ENCODE measurements at regions not wholly inside any gene's neighbourhood (a gene's known extent, or its start where the extent isn't known, plus 50 kb on each side); places are given as distances from the start of the nearest gene placed in this dataset.

GRCh38 chr13:21833921-21834320, 163.0 kb downstream of the FGF9 start:
- Histone ChIP-seq H3K9me3 (ENCODE audit: control insufficient read depth in 3 of 3, low read length in 3 of 3) (no peaks in the 10 kb centered on the region), H3K4me1 (ENCODE audit: control insufficient read depth in 3 of 3, insufficient read depth in 3 of 3, low read length in 3 of 3) (no peaks in the 10 kb centered on the region), H3K27me3 (ENCODE audit: control insufficient read depth in 3 of 3, insufficient read depth in 3 of 3, low read length in 3 of 3) (no peaks in the 10 kb centered on the region), H3K27ac (ENCODE audit: low read depth, low read length) (no peak overlapping the region), H3K36me3 (ENCODE audit: control insufficient read depth in 3 of 3, insufficient read depth in 3 of 3, low read length in 3 of 3) (no peaks in the 10 kb centered on the region), H3K4me3 (ENCODE audit: low read length in 3 of 3) (no peak overlapping the region), H3K9ac (ENCODE audit: low read depth in 1 of 3, low read length in 3 of 3) (no peak overlapping the region)

DNA sequence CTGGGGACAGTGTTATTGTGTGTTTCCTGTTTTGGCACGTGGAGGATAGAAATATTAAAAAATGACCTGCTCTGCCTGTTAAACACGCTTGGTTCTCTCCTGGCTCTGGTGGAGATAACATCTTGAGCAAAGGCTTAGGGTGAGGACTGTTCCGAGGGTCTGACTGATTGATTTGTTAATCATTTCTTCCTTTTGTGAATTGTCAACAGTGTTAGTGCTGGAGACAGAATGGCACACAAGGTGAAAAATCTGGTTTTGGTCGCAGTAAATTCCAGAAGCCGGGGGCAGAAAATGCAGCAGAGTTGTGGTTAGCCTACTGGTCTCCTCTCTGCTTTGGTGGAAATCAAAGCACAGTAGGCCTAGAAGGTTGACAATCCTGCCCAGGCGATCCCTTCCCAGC, 163.6 kb downstream of the FGF9 start:
- Histone ChIP-seq H3K4me1 (ENCODE audit: control insufficient read depth in 3 of 3, insufficient read depth in 3 of 3, low read length in 3 of 3) (no peaks in the 10 kb centered on the region), H3K9ac (ENCODE audit: low read depth in 1 of 3, low read length in 3 of 3) (no peak overlapping the region), H3K4me3 (ENCODE audit: low read length in 3 of 3) (no peak overlapping the region), H3K27me3 (ENCODE audit: control insufficient read depth in 3 of 3, insufficient read depth in 3 of 3, low read length in 3 of 3) (no peaks in the 10 kb centered on the region), H3K27ac (ENCODE audit: low read depth, low read length) (no peak overlapping the region), H3K9me3 (ENCODE audit: control insufficient read depth in 3 of 3, low read length in 3 of 3) (no peaks in the 10 kb centered on the region), H3K36me3 (ENCODE audit: control insufficient read depth in 3 of 3, insufficient read depth in 3 of 3, low read length in 3 of 3) (no peaks in the 10 kb centered on the region)

GRCh38 chr13:21837288-21837687, 166.4 kb downstream of the FGF9 start:
- no peaks in the 10 kb centered on the region for H3K27me3 ChIP-seq (ENCODE audit: control insufficient read depth in 3 of 3, insufficient read depth in 3 of 3, low read length in 3 of 3)
- H3K4me3 ChIP-seq (ENCODE audit: low read length in 3 of 3) = no peak overlapping the region
- H3K9ac ChIP-seq (ENCODE audit: low read depth in 1 of 3, low read length in 3 of 3) = no peak overlapping the region
- H3K27ac ChIP-seq (ENCODE audit: low read depth, low read length) = no peak overlapping the region
- no peaks in the 10 kb centered on the region for H3K36me3 ChIP-seq (ENCODE audit: control insufficient read depth in 3 of 3, insufficient read depth in 3 of 3, low read length in 3 of 3)
- H3K4me1 ChIP-seq (ENCODE audit: control insufficient read depth in 3 of 3, insufficient read depth in 3 of 3, low read length in 3 of 3) = no peaks in the 10 kb centered on the region
- H3K9me3 ChIP-seq (ENCODE audit: control insufficient read depth in 3 of 3, low read length in 3 of 3) = no peaks in the 10 kb centered on the region

DNA sequence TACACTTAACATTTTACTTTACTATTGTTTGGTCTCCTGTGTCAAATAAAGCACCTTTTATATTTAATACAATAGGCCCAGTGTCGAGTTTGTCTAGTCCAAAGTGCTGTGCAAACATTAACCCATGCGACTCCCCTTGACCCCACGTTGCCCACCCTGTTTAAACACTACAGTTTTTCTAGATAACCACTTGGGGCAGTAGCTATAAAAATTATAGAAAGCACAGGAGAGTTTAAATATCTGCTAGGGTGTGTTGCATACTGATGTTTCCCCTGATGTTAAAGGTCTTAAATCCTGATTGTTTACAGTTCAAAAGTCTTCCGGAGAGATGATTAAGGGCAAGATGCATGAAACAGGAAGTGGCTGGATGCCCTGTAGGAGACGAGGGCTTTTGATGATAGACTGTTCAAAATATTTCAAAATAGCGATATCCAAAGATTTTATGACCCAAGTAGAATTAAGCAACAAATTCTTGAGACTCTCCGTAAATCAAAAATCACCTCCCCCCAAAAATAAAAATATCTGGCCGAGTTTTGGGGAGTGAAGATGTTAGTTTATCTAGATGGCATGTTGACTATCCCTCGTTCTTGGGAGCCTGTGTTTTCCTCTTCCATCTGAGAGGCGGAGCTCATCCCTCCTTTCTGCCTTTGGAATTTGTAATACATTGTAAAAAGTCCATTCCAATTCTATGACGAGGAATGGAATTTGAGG, 167.1 kb downstream of the FGF9 start:
- no peak overlapping the region for H3K9ac ChIP-seq (ENCODE audit: low read depth in 1 of 3, low read length in 3 of 3)
- no peak overlapping the region for H3K27ac ChIP-seq (ENCODE audit: low read depth, low read length)
- H3K27me3 ChIP-seq (ENCODE audit: control insufficient read depth in 3 of 3, insufficient read depth in 3 of 3, low read length in 3 of 3) = no peaks in the 10 kb centered on the region
- H3K4me3 ChIP-seq (ENCODE audit: low read length in 3 of 3) = no peak overlapping the region
- no peaks in the 10 kb centered on the region for H3K9me3 ChIP-seq (ENCODE audit: control insufficient read depth in 3 of 3, low read length in 3 of 3)
- no peaks in the 10 kb centered on the region for H3K36me3 ChIP-seq (ENCODE audit: control insufficient read depth in 3 of 3, insufficient read depth in 3 of 3, low read length in 3 of 3)
- no peaks in the 10 kb centered on the region for H3K4me1 ChIP-seq (ENCODE audit: control insufficient read depth in 3 of 3, insufficient read depth in 3 of 3, low read length in 3 of 3)

- H3K9me3 ChIP-seq (ENCODE audit: control insufficient read depth in 3 of 3, low read length in 3 of 3) = no peaks in the 10 kb centered on the region
- H3K36me3 ChIP-seq (ENCODE audit: control insufficient read depth in 3 of 3, insufficient read depth in 3 of 3, low read length in 3 of 3) = no peaks in the 10 kb centered on the region
- no peak overlapping the region for H3K27ac ChIP-seq (ENCODE audit: low read depth, low read length)
- no peaks in the 10 kb centered on the region for H3K4me1 ChIP-seq (ENCODE audit: control insufficient read depth in 3 of 3, insufficient read depth in 3 of 3, low read length in 3 of 3)
- no peak overlapping the region for H3K9ac ChIP-seq (ENCODE audit: low read depth in 1 of 3, low read length in 3 of 3)
- H3K27me3 ChIP-seq (ENCODE audit: control insufficient read depth in 3 of 3, insufficient read depth in 3 of 3, low read length in 3 of 3) = no peaks in the 10 kb centered on the region
- H3K4me3 ChIP-seq (ENCODE audit: low read length in 3 of 3) = no peak overlapping the region
These were observed 175.7 kb downstream of the FGF9 start for GRCh38 chr13:21846605-21847004.

- H3K36me3 ChIP-seq (ENCODE audit: control insufficient read depth in 3 of 3, insufficient read depth in 3 of 3, low read length in 3 of 3) = no peaks in the 10 kb centered on the region
- H3K9me3 ChIP-seq (ENCODE audit: control insufficient read depth in 3 of 3, low read length in 3 of 3) = no peaks in the 10 kb centered on the region
- no peak overlapping the region for H3K4me3 ChIP-seq (ENCODE audit: low read length in 3 of 3)
- no peak overlapping the region for H3K27ac ChIP-seq (ENCODE audit: low read depth, low read length)
- no peaks in the 10 kb centered on the region for H3K4me1 ChIP-seq (ENCODE audit: control insufficient read depth in 3 of 3, insufficient read depth in 3 of 3, low read length in 3 of 3)
- H3K27me3 ChIP-seq (ENCODE audit: control insufficient read depth in 3 of 3, insufficient read depth in 3 of 3, low read length in 3 of 3) = no peaks in the 10 kb centered on the region
- H3K9ac ChIP-seq (ENCODE audit: low read depth in 1 of 3, low read length in 3 of 3) = no peak overlapping the region
These were observed 178.4 kb downstream of the FGF9 start for GRCh38 chr13:21849323-21849722.

GRCh38 chr13:21850013-21851006, 179.4 kb downstream of the FGF9 start:
- no peak overlapping the region for H3K27ac ChIP-seq (ENCODE audit: low read depth, low read length)

DNA sequence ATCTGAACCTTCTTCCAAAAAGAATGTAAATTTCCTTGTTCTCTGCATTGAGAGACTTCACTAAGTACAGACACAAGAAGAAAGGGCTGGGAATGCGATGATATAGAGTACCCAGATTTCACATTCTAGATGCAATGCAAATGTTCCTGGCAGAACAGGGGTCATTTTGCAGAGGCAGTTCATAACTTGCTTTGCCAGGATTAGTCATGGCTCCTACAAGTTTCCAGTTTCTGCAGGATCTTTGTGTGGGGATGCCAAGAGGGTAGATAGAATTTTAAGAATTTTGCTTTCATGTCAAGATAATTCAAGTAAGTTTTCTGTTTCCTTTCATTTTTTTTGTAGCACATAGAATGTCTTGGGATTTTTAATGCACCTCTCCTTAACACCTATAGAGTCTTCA, 181.2 kb downstream of the FGF9 start:
- Histone ChIP-seq H3K27me3 (ENCODE audit: control insufficient read depth in 3 of 3, insufficient read depth in 3 of 3, low read length in 3 of 3) (no peaks in the 10 kb centered on the region), H3K27ac (ENCODE audit: low read depth, low read length) (no peak overlapping the region)

More at GRCh38 chr13:21850013-21851006, 179.4 kb downstream of the FGF9 start:
- Histone ChIP-seq H3K4me3 (ENCODE audit: low read length in 3 of 3) (no peak overlapping the region), H3K27me3 (ENCODE audit: control insufficient read depth in 3 of 3, insufficient read depth in 3 of 3, low read length in 3 of 3) (no peaks in the 10 kb centered on the region), H3K4me1 (ENCODE audit: control insufficient read depth in 3 of 3, insufficient read depth in 3 of 3, low read length in 3 of 3) (no peaks in the 10 kb centered on the region), H3K9ac (ENCODE audit: low read depth in 1 of 3, low read length in 3 of 3) (no peak overlapping the region), H3K36me3 (ENCODE audit: control insufficient read depth in 3 of 3, insufficient read depth in 3 of 3, low read length in 3 of 3) (no peaks in the 10 kb centered on the region), H3K9me3 (ENCODE audit: control insufficient read depth in 3 of 3, low read length in 3 of 3) (no peaks in the 10 kb centered on the region)

DNA sequence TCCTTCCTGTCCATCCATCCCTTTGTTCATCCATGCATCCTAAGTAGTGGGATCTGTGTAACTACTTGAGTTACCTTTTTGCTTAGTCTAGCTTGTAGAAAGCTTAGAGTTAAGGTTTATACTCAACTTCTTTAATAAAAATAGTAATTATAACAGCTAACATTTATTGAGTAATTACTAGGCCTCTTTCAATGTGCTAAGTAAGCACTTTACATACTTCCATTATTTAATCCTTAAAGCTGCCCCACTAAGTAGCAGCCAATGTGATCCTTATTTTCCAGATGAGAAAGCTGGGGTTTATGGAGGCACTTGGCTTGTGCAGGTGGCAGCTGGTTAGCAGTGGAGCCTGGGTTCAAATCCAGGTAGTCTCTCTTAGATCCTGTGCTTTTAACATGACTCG, 182.9 kb downstream of the FGF9 start:
- Histone ChIP-seq H3K9me3 (ENCODE audit: control insufficient read depth in 3 of 3, low read length in 3 of 3) (no peaks in the 10 kb centered on the region), H3K36me3 (ENCODE audit: control insufficient read depth in 3 of 3, insufficient read depth in 3 of 3, low read length in 3 of 3) (no peaks in the 10 kb centered on the region), H3K4me1 (ENCODE audit: control insufficient read depth in 3 of 3, insufficient read depth in 3 of 3, low read length in 3 of 3) (no peaks in the 10 kb centered on the region), H3K27me3 (ENCODE audit: control insufficient read depth in 3 of 3, insufficient read depth in 3 of 3, low read length in 3 of 3) (no peaks in the 10 kb centered on the region), H3K4me3 (ENCODE audit: low read length in 3 of 3) (no peak overlapping the region), H3K27ac (ENCODE audit: low read depth, low read length) (no peak overlapping the region), H3K9ac (ENCODE audit: low read depth in 1 of 3, low read length in 3 of 3) (no peak overlapping the region)

More for the DNA sequence above, 181.2 kb downstream of the FGF9 start:
- Histone ChIP-seq H3K9ac (ENCODE audit: low read depth in 1 of 3, low read length in 3 of 3) (no peak overlapping the region), H3K4me1 (ENCODE audit: control insufficient read depth in 3 of 3, insufficient read depth in 3 of 3, low read length in 3 of 3) (no peaks in the 10 kb centered on the region), H3K36me3 (ENCODE audit: control insufficient read depth in 3 of 3, insufficient read depth in 3 of 3, low read length in 3 of 3) (no peaks in the 10 kb centered on the region), H3K4me3 (ENCODE audit: low read length in 3 of 3) (no peak overlapping the region), H3K9me3 (ENCODE audit: control insufficient read depth in 3 of 3, low read length in 3 of 3) (no peaks in the 10 kb centered on the region)

- Histone ChIP-seq H3K9me3 (ENCODE audit: control insufficient read depth in 3 of 3, low read length in 3 of 3) (no peaks in the 10 kb centered on the region), H3K27ac (ENCODE audit: low read depth, low read length) (no peak overlapping the region), H3K27me3 (ENCODE audit: control insufficient read depth in 3 of 3, insufficient read depth in 3 of 3, low read length in 3 of 3) (peaks cover 0 to 3% (median 0%) of the 10 kb centered on the region in 3 donors), H3K4me3 (ENCODE audit: low read length in 3 of 3) (no peak overlapping the region), H3K4me1 (ENCODE audit: control insufficient read depth in 3 of 3, insufficient read depth in 3 of 3, low read length in 3 of 3) (no peaks in the 10 kb centered on the region), H3K36me3 (ENCODE audit: control insufficient read depth in 3 of 3, insufficient read depth in 3 of 3, low read length in 3 of 3) (no peaks in the 10 kb centered on the region), H3K9ac (ENCODE audit: low read depth in 1 of 3, low read length in 3 of 3) (no peak overlapping the region)
These were observed 197.9 kb downstream of the FGF9 start for GRCh38 chr13:21868823-21869222.

Data from skeletal muscle tissue (tissue), 3 donors.